Left renal pelvis (tissue), 4 donors: ENCODE measurements at regions not wholly inside any gene's neighbourhood (a gene's known extent, or its start where the extent isn't known, plus 50 kb on each side); places are given as distances from the start of the nearest gene placed in this dataset.
"Not testable (repeated sequence)": the region's sequence is repeated elsewhere in the genome, so short reads cannot be mapped to it uniquely, and the experiment has no call there.

Experiments used
- DNase-seq, 4 donors: peaks; one replicate each; pipeline ENCODE4 v3.0.0-alpha.2; 2013; ENCODE audit warnings: low read depth in 4 of 4, low spot score in 3 of 4

DNA sequence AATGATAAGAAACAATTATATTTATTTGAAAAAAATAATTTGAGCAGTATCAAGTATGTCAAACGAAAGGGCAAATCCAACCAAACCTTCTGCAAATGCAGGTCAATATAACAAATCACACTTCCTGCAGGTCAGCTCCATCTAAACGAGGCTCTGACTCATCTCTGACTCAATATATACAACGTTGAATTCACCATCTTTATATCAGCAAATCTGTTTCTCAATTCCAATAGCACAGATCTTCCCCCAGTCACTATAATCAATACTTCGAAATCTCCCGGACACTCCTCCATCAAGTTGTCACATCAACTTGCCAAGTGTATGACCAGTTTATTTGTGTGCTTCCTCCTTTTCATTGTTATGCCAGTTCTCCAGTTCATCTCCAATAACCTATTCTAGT lies 388.9 kb downstream of the ZEB2 start:
- no peak for DNase-seq

DNA sequence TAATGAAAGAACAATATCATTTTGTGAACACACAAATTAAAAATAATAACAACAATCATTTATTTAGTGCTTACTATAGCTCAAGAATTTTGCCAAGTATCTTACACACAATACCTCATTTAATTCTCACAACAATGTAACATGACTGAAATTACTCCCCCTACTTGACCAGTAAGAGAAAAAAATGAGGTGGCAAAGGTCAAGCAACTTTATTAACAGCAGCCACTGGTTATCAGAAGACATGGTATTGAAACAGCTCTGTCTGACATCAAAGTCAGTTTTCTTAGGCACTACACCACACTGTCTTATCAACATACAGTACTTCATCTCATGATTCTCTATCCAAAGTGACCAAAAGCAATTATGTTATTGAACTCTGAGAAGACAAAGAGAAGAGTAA lies 389.4 kb downstream of the ZEB2 start:
- DNase-seq, result no peak

DNA sequence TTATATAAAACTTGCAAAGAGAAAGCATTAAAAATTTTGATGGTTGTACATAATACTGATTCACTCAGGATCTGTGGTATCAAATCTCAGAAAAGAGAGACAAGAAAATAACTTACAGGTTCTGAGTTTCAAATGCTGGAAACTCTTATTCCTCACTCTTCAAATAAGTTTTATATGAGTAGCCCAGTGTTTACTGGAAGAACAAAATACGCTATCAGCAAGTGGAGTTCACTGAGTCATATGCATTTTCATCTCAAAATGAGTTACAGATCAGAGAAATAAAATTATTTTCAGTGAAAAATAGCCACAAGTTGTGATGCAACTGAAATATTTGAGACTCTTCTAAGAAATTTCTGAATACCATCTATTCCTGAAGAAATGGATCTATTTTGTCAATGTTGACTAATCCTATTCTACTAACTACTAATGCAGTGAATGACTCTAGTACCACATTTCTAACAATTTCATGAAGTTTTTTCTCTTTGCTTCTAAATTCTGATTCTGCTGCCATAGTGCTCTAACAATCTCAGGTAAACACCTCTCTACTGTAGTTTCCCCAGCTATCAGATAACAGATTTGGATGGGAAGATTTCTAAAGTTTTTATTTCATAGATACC lies 391.7 kb downstream of the ZEB2 start:
- no peak for DNase-seq

DNA sequence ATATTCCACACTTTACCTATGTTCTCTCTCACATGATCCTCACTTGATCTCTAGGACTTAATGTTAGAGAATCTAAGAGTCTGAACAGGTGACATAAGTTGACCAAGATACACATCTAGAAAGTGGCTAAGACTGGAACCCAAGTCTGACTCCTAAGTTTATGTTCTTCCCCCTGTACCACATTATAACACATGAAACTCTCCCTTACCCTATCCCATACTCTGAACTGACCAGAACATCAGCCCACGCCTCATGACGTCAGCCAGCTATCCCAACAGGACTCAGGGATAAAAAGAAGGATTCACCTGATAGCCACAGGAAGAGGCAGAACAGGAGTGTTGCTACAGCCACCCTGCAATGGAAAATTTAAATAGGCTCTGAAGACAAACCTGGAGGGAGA lies 392.2 kb downstream of the ZEB2 start:
- DNase-seq, result no peak

DNA sequence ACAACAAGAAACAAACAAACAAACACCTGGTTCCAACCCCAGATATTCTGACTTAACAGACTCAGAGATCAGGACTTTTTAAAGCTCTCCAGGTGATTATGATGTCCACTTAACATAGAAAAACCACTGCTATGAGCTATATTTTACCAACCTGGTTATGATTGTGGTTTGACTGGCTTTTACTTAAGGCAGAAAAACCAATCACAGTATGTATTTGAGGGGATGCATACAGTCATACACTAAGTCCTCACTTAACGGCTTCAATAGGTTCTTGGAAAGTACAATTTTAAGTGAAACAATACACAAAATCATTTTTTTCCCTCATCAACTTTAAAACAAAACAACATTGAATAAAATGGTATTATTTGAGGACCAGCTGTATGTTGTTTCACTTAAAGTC lies 393.6 kb downstream of the ZEB2 start:
- DNase-seq, result no peak

DNA sequence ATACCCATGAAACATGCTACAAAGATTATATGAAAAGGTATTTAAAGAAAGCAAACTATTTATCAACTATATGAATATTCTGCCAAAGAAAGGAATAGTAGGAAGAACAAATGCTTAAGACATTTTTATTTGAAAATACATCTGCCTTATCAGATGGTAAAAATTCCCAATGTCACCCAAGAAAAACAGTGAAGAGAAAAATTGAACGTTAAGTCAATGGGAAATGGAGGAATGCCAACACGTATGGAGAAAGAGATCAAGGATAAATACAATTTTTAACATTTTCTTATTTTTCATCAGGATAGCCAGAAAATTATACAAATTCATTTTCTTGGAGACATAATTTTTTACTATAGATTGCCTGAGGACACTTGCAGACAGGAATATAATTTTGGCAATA lies 394.2 kb downstream of the ZEB2 start:
- no peak for DNase-seq

DNA sequence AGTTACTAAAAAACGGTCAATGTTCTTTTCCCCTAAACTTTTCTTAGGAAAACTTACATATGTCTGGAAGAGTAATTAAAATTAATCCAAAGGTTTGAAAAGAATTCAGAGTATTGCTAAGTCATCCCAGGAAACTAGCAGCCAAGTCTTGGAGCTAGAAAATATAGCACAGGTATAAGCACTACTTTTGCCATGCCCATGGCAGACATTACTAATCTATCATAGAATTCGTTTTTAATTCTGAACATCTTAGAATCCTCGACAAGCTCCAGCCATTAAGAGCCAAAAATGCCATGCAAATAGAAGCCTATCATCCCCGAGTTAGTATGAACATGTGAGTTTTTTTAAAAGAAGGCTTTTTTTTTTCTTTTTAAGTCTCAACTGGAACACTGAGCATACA lies 395.0 kb downstream of the ZEB2 start:
- DNase-seq, result no peak

DNA sequence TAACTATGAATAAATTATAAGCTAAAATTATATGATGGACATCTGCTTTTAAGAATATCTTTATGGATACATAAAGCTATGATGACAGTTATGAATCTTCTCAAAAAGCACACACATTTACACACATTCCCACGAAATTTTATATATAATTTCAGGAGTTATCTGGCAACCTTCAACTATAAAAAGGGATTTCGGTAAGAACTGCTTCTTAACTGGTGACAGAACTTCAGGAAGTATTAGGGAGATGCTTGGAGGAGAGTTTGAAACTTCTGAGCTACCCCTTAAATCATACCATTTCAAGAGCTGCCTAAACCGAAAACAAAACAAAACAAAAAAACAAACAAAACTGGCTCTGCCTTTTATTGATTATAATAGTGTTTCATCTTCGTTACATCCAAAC lies 399.4 kb downstream of the ZEB2 start:
- no peak for DNase-seq

DNA sequence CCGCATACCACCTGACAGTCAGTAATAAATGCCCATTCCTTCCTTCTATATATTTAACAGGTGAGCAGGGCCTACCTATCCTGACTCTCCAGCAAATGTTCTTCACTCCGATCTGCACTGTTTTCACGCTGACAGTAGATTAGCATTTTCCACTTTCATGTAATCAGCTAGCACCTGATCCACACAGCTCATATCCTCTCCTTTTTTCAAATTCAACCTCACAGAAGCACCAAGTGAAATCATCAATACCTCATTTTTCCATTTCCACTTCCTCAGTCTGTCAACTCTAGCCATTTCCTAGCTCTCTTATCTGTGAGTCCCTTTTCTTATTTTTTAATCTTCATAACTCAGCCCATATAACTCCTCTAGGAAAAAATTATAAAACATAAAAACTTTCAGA lies 402.8 kb downstream of the ZEB2 start:
- no peak for DNase-seq

DNA sequence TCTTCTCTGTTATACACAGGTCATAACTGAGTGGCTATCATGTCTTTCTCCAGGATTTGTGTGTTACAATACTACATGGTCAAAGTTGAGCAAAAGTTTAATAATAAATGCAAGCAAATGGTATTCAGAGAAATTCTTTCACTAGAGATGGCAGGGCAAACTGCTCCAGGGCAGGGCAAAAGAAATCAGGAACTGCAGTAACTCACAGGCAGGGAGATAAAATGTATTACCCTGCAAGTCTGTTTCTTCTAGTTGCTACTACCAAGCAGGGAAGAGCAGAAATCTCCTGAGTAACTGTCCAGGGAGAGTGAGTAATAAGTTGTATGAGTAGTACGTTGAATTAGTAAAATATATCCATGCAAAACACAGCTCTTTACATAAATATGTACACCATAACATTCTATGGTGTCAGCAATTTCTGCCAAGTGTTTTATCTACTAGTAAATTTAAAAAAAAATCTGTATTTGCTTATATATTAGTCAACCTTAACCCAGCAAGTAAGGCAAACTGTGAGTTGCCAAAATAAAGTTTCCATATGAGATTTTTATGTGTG lies 404.1 kb downstream of the ZEB2 start:
- DNase-seq, result no peak

DNA sequence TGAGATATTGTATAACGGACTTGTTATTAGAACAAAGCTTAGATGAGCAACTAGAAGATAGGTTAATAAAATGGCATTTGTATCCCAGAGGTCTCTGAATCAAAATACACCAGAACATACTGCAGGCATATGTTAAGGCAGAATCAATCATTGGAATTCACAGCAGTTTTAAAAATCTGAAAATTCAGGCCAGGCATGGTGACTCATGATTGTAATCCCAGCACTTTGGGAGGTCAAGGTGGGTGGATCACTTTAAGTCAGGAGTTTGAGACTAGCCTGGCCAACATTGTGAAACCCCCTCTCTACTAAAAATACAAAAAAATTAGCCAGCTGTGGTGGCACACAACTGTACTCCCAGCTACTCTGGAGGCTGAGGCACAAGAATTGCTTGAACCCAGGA lies 405.2 kb downstream of the ZEB2 start:
- DNase-seq, result no peak

DNA sequence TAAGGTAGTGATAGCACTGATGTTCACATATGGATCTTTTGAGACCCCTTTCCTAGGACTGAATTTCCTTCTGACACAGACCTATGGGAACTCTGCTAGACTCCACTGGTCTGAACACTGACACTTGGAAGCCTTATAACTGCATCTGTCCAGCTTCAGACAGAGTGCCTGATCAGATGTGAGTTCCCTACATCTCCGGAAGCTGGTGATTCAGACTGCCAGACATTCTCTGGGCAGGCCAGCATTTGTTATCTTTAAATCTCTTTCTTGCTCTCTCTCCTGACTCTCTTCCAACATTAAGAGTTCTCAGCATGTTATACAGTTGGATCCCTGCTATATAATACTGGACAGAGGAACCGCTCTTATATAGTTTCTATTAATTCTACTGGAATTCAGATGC lies 408.5 kb downstream of the ZEB2 start:
- DNase-seq, result no peak

DNA sequence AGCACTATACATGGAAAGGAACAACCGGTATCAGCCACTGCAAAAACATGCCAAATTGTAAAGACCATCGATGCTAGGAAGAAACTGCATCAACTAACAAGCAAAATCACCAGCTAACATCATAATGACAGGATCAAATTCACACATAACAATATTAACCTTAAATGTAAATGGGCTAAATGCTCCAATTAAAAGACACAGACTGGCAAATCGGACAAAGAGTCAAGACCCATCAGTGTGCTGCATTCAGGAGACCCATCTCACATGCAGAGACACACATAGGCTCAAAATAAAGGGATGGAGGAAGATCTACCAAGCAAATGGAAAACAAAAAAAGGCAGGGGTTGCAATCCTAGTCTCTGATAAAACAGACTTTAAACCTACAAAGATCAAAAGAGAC lies 413.8 kb downstream of the ZEB2 start:
- DNase-seq, result not testable (repeated sequence)

DNA sequence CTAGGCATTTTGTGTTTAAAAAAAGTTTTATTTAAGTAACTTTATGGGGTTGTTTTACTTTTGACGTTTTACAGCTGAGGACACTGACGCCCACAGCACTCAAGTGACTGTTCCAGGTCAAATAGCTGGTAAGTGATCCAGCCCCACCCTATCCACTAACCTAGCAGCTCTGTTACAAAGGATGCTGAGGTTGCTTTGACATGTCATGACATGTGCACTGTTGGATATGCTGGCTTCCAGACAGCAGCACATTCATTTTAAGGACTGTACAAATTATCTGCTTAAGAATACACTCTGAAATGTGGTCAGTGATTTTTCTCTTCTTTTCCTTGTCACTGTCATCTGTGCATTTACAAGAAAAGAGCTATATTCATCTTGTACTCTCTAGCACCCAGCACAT lies 417.5 kb downstream of the ZEB2 start:
- DNase-seq, result no peak

DNA sequence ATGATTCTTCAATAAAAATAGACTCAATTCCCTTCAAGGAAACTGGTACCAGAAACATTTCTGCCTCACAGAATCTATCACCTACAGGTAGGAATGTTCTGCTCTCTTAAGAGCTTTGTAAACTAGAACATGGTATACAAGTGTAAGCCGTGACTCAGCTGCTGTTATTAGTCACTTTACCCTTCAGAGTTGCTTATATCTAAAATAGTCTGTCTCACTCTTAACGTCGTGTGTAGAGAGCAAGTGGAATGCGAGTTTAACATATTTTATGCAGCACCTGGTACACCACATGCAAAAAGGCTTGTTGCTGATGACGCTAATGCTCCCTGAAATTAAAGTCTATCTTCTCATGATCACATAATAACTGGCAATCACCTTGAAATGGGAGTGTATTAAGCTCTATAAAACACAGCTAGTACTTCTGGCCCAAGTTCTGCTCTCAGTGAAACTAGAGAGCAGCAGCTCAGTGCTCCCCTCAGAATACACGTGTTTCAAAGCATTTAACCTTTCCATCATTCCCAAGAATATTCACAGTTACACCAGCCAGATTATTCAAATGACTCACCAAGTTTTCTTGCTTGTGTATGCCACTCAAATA lies 420.0 kb downstream of the ZEB2 start:
- no peak for DNase-seq

DNA sequence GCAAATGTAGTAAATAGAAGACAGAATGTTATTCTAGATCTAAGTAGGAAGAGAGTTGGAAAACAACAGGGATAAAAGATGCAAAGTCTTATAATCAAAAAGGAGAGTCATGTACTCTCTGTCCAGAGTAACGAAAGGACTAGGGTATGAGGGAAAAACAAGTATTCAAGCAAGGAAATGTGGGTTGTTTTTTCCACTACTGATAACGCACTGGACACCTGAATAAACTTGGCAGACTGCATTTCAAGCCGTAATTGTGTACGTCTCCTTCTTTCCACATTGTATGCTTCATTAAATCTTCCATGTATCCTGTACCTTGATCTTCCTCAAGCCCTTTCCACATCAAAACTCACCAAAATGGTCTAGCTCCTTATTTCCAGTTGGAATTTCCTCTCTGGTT lies 420.6 kb downstream of the ZEB2 start:
- no peak for DNase-seq

DNA sequence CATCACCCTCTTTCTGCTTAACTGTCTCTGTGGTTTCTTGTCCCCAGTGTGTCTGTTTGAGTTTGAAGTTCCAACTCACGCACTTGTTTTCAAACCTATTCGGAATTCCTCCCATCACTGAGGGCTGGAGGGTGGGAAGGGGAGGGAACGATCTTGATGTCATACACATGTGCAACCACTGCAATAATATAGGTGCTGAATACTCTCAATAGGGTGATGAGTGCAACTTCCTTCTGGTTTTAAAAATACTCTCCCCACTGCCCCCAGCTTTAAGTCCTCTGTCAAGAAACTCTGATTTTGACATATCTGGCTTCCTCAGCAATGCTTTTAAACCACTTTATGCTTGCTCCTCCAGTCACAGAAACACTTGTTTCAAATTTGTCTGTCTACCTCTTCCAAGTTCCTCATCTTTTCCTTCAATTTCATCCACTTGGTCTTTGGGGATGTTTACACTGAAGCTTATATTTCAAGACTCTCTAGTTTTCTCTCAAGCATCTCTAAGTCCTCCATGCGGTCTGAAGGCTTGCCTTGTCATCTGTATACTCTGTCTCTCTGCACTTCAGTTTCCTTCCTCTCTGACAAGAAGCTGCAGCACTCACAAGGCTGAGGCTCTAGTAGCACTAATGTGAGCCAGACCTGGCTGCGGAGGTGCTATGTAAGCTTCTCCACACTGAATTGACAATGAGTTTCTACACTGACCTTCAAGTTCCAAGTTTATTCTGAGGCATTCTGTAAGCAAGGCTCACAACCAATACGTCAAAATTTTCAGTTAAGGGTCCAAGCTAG lies 422.3 kb downstream of the ZEB2 start:
- DNase-seq, result no peak

DNA sequence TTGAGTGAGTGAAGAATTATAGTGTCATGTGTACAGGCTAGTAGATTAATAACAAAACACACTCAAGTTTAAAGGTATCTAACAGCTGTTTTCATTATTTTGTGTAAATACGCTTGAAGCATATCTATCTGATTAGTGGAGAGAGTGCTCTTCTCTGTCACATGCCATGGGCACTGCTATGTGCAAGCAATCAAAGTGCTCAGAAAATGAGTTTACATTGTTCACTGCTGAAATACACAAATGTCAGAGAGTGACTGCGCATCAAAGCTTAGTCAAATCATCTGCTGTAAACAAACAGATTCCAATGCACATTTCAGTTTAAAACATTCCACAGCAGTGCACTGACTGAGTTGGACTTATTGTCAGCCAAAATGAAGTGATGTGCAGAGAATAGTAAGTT lies 423.4 kb downstream of the ZEB2 start:
- DNase-seq, result no peak

DNA sequence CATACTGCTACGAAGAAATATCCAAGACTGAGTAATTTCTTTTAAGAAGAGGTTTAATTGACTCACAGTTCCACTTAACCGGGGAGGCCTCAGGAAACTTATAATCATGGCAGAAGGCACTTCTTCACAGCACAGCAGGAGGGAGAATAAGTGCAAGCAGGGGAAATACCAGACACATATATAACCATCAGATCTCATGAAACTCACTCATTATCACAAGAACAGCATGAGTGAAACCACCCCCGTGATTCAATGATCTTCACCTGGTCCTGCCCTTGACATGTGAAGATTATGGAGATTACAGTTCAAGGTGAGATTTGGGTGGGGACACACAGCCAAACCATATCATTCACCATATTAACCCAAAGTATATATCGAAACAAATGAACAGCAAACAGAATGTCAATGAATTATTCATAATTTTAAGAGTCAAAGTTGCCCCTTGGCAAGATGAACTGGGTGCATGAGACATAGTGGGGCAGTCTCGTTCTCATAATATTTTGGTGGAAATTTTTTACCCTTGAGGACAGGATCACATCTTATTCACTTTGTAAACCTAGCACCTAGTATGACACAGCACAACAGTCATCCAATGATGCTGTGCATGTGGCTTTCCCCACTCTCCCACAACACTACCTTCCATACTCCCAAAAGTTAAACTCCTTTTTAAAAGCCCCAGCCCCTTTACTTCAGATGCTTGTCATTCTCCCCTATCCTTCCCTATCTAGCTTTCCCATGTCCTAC lies 425.3 kb downstream of the ZEB2 start:
- DNase-seq, result no peak

DNA sequence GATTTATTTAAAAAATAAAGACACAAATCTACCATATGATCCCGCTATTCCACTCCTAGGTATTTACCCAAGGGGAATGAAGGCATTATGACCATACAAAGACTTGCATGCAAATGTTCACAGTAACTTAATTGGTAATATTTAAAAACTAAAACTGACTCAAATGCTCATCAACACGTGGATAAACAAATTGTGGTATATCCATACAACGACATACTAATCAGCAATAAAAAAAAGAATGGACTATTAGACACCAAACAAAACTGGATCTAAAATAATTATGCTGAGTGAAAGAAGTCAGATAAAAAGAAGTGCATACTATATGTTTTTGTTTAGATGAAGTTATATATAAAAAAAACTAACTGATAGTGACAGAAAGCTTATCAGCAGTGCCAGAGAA lies 428.3 kb downstream of the ZEB2 start:
- DNase-seq, result no peak

DNA sequence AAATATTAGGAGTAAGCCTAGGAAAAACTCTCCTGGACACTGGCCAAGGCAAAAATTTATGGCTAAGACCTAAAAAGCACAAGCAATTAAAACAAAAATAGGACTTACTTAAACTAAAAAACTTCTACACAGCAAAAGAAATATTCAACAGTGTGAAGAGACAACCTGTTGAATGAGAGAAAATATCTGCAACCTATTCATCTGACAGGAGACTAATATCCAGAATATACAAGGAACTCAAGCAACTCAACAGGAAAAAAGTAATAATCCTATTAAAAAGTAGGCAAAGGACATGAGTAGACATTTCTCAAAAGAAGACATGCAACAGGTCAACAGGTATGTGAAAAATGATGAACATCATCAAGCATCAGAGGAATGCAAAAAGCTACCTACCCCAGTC lies 431.1 kb downstream of the ZEB2 start:
- no peak for DNase-seq
